ENCODE measurements at regions not wholly inside any gene's neighbourhood (a gene's known extent, or its start where the extent isn't known, plus 50 kb on each side); places are given as distances from the start of the nearest gene placed in this dataset.

GRCh38 chr5:42217791-42218190 is 205.4 kb upstream of the GHR start:
- no peak for DNase-seq
- no peaks in the 10 kb centered on the region for H3K9me3 ChIP-seq
- H3K36me3 ChIP-seq = no peaks in the 10 kb centered on the region

DNA sequence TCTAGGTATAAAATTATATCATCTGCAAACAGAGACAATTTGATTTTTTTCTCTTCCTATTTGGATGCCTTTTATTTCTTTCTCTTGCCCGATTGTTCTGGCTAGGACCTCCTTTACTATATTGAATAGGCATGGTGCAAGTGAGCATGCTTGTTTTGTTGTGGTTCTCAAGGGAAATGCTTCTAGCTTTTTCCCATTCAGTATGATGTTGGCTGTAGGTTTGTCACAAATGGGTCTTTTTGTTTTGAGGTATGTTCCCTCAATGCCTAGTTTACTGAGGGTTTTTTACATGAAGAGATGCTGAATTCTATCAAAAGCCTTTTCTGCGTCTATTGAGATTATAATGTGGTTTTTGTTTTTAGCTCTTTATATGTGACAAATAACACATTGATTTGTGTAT is 198.2 kb upstream of the GHR start:
- Histone ChIP-seq H3K27me3 (no peaks in the 10 kb centered on the region), H3K36me3 (no peaks in the 10 kb centered on the region), H3K4me3 (ENCODE audit: low read depth, low read length) (no peak overlapping the region), H3K4me1 (no peaks in the 10 kb centered on the region), H3K9me3 (no peaks in the 10 kb centered on the region)
- DNase-seq = no peak
- TF ChIP-seq, protein P1, sequence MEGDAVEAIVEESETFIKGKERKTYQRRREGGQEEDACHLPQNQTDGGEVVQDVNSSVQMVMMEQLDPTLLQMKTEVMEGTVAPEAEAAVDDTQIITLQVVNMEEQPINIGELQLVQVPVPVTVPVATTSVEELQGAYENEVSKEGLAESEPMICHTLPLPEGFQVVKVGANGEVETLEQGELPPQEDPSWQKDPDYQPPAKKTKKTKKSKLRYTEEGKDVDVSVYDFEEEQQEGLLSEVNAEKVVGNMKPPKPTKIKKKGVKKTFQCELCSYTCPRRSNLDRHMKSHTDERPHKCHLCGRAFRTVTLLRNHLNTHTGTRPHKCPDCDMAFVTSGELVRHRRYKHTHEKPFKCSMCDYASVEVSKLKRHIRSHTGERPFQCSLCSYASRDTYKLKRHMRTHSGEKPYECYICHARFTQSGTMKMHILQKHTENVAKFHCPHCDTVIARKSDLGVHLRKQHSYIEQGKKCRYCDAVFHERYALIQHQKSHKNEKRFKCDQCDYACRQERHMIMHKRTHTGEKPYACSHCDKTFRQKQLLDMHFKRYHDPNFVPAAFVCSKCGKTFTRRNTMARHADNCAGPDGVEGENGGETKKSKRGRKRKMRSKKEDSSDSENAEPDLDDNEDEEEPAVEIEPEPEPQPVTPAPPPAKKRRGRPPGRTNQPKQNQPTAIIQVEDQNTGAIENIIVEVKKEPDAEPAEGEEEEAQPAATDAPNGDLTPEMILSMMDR (IDR thresholded peaks at IDR 0.05; ENCODE audit: low read depth, low read length) = no peak

More at GRCh38 chr5:42217791-42218190, 205.4 kb upstream of the GHR start:
- H3K27me3 ChIP-seq = no peaks in the 10 kb centered on the region
- no peak overlapping the region for H3K4me3 ChIP-seq (ENCODE audit: low read depth, low read length)
- no peaks in the 10 kb centered on the region for H3K4me1 ChIP-seq
- TF ChIP-seq, protein P1 (IDR thresholded peaks at IDR 0.05; ENCODE audit: low read depth, low read length) = no peak

- H3K9me3 ChIP-seq = no peaks in the 10 kb centered on the region
- no peak for DNase-seq
- no peak overlapping the region for H3K4me3 ChIP-seq (ENCODE audit: low read depth, low read length)
These were observed 195.0 kb upstream of the GHR start for GRCh38 chr5:42228279-42228678.

GRCh38 chr5:42230839-42231238 is 192.4 kb upstream of the GHR start:
- Histone ChIP-seq H3K27me3 (no peaks in the 10 kb centered on the region), H3K4me1 (no peaks in the 10 kb centered on the region), H3K36me3 (no peaks in the 10 kb centered on the region), H3K4me3 (ENCODE audit: low read depth, low read length) (no peak overlapping the region), H3K9me3 (no peaks in the 10 kb centered on the region)
- DNase-seq = no peak
- TF ChIP-seq, protein P1 (IDR thresholded peaks at IDR 0.05; ENCODE audit: low read depth, low read length) = no peak

More at GRCh38 chr5:42228279-42228678, 195.0 kb upstream of the GHR start:
- no peaks in the 10 kb centered on the region for H3K27me3 ChIP-seq
- H3K4me1 ChIP-seq = no peaks in the 10 kb centered on the region
- H3K36me3 ChIP-seq = no peaks in the 10 kb centered on the region
- TF ChIP-seq, protein P1 (IDR thresholded peaks at IDR 0.05; ENCODE audit: low read depth, low read length) = no peak

DNA sequence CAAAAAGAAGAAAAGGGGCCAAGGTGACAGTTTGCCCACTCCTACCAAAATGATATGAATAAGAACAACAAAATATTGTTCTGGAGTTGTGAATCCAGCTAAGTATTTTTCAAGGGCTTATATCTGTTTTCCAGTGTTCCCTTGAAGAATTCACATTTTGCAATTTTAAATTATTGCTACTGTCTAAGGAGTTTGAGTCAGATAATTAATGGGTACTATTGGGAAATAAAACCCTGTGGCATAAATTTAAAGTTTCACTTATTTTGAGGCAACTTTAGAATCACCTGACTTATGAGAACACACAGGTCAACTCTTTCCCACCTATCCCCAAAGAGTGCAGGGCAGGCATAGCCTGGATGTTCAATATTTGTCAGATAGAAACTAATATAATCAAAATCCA is 188.0 kb upstream of the GHR start:
- TF ChIP-seq, protein P1 (IDR thresholded peaks at IDR 0.05; ENCODE audit: low read depth, low read length) = no peak
- no peaks in the 10 kb centered on the region for H3K27me3 ChIP-seq
- H3K36me3 ChIP-seq = no peaks in the 10 kb centered on the region
- H3K4me3 ChIP-seq (ENCODE audit: low read depth, low read length) = no peak overlapping the region
- no peaks in the 10 kb centered on the region for H3K4me1 ChIP-seq
- DNase-seq = no peak
- H3K9me3 ChIP-seq = no peaks in the 10 kb centered on the region

- Histone ChIP-seq H3K4me3 (ENCODE audit: low read depth, low read length) (no peak overlapping the region), H3K36me3 (no peaks in the 10 kb centered on the region), H3K4me1 (no peaks in the 10 kb centered on the region), H3K27me3 (no peaks in the 10 kb centered on the region), H3K9me3 (no peaks in the 10 kb centered on the region)
- TF ChIP-seq, protein P1 (IDR thresholded peaks at IDR 0.05; ENCODE audit: low read depth, low read length) = no peak
- no peak for DNase-seq
These were observed 187.4 kb upstream of the GHR start for GRCh38 chr5:42235837-42236236.
